ENCODE measurements at regions not wholly inside any gene's neighbourhood (a gene's known extent, or its start where the extent isn't known, plus 50 kb on each side); places are given as distances from the start of the nearest gene placed in this dataset.
"Not testable (repeated sequence)": the region's sequence is repeated elsewhere in the genome, so short reads cannot be mapped to it uniquely, and the experiment has no call there.

GRCh38 chr2:7648221-7648795 lies 731.1 kb downstream of the RNF144A start:
- Mint-ChIP-seq H3K4me3 (no peak overlapping the region), H3K36me3 (ENCODE audit: low read depth) (no peaks in the 10 kb centered on the region), H3K4me1 (ENCODE audit: low read depth) (no peaks in the 10 kb centered on the region), H3K9me3 (0 out of 2 replicates have a peak, but pooled peaks cover 5% of the 10 kb centered on the region), H3K27me3 (ENCODE audit: insufficient read depth) (peaks cover 3% of the 10 kb centered on the region; the same call in 1 of the 2 replicates), H3K27ac (no peak overlapping the region)
- TF ChIP-seq CTCF (IDR thresholded peaks at IDR 0.05) = no peak
- no peak for DNase-seq

GRCh38 chr2:7649461-7650228 lies 732.4 kb downstream of the RNF144A start:
- Mint-ChIP-seq H3K9me3 (peaks cover under 1% of the 10 kb centered on the region; the same call in 1 of the 2 replicates), H3K27me3 (ENCODE audit: insufficient read depth) (peaks cover 1% of the 10 kb centered on the region; the same call in 1 of the 2 replicates), H3K27ac (no peak overlapping the region), H3K4me1 (ENCODE audit: low read depth) (no peaks in the 10 kb centered on the region), H3K4me3 (no peak overlapping the region), H3K36me3 (ENCODE audit: low read depth) (no peaks in the 10 kb centered on the region)
- TF ChIP-seq CTCF (IDR thresholded peaks at IDR 0.05) = no peak
- DNase-seq = no peak

GRCh38 chr2:7653617-7654016 lies 736.4 kb downstream of the RNF144A start:
- Mint-ChIP-seq H3K9me3 (no peaks in the 10 kb centered on the region; the same call in 1 of the 2 replicates), H3K36me3 (ENCODE audit: low read depth) (no peaks in the 10 kb centered on the region), H3K4me3 (no peak overlapping the region), H3K27ac (no peak overlapping the region), H3K4me1 (ENCODE audit: low read depth) (no peaks in the 10 kb centered on the region), H3K27me3 (ENCODE audit: insufficient read depth) (peaks cover 2% of the 10 kb centered on the region)
- TF ChIP-seq CTCF (IDR thresholded peaks at IDR 0.05) = no peak
- DNase-seq = no peak

- TF ChIP-seq CTCF (IDR thresholded peaks at IDR 0.05) = no peak
- Mint-ChIP-seq H3K4me1 (ENCODE audit: low read depth) (no peaks in the 10 kb centered on the region), H3K27ac (no peak overlapping the region)
These were observed 738.4 kb downstream of the RNF144A start for GRCh38 chr2:7655629-7656028.

GRCh38 chr2:7657526-7657925 lies 740.3 kb downstream of the RNF144A start:
- DNase-seq; H3K27ac Mint-ChIP-seq; H3K9me3 Mint-ChIP-seq; H3K4me3 Mint-ChIP-seq; H3K4me1 Mint-ChIP-seq (ENCODE audit: low read depth); H3K27me3 Mint-ChIP-seq (ENCODE audit: insufficient read depth); H3K36me3 Mint-ChIP-seq (ENCODE audit: low read depth): not testable (repeated sequence)

More at GRCh38 chr2:7655629-7656028, 738.4 kb downstream of the RNF144A start:
- H3K36me3 Mint-ChIP-seq (ENCODE audit: low read depth) = no peaks in the 10 kb centered on the region
- H3K27me3 Mint-ChIP-seq (ENCODE audit: insufficient read depth) = peaks cover 3% of the 10 kb centered on the region
- H3K4me3 Mint-ChIP-seq = no peak overlapping the region
- no peaks in the 10 kb centered on the region; the same call in 1 of the 2 replicates for H3K9me3 Mint-ChIP-seq
- no peak for DNase-seq

- no peak overlapping the region for H3K4me3 Mint-ChIP-seq
- no peaks in the 10 kb centered on the region; the same call in 1 of the 2 replicates for H3K9me3 Mint-ChIP-seq
- H3K4me1 Mint-ChIP-seq (ENCODE audit: low read depth) = no peaks in the 10 kb centered on the region
- DNase-seq = no peak
- H3K27ac Mint-ChIP-seq = no peak overlapping the region
- no peaks in the 10 kb centered on the region for H3K36me3 Mint-ChIP-seq (ENCODE audit: low read depth)
- peaks cover 3% of the 10 kb centered on the region for H3K27me3 Mint-ChIP-seq (ENCODE audit: insufficient read depth)
- no peak for TF ChIP-seq CTCF (IDR thresholded peaks at IDR 0.05)
These were observed 741.3 kb downstream of the RNF144A start for GRCh38 chr2:7658486-7658885.

Measured in HFFc6 (cell line).